Esophagus squamous epithelium (tissue), 4 donors: ENCODE measurements at regions not wholly inside any gene's neighbourhood (a gene's known extent, or its start where the extent isn't known, plus 50 kb on each side); places are given as distances from the start of the nearest gene placed in this dataset.

Source experiments
- CTCF ChIP-seq, 6 experiments: fragments of 450-650 bp in 4 of 6; fragments of 200-600 bp in 2 of 6; sonication (generic) in 2 of 6; IDR thresholded peaks; one replicate each; pipeline ENCODE4 v1.5.1; 2016 to 2019; ENCODE audit warnings: antibody characterized with exemption in 6 of 6, mild to moderate bottlenecking in 4 of 6, moderate library complexity in 4 of 6
- POLR2A ChIP-seq, 4 donors: fragments of 450-650 bp; IDR thresholded peaks; one replicate each; pipeline ENCODE4 v1.6.1; 2017; ENCODE audit warnings: antibody characterized with exemption in 4 of 4, mild to moderate bottlenecking in 4 of 4, moderate library complexity in 3 of 4

DNA sequence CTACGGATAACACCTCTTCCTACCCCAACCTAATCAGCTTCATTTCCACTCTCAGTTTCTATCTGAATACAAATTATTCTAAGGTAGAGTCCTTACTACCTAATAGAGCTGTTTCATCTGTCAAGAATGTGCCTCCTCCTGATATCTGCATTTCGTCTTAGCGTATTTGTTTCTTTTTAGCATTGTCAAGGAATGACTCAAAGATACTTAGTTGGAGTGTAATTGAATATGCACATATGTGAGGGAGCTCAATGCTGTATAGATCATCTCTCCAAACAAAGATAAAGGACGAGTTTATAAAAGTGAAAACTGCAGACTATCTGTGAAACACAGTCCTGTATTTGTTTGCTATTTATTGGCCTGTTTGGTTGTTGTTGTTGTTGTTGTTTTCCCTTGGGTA, 2059.4 kb upstream of the CELF4 start:
- TF ChIP-seq CTCF (IDR thresholded peaks at IDR 0.05) (no peak), POLR2A (IDR thresholded peaks at IDR 0.05) (no peak)
